ENCODE measurements at regions not wholly inside any gene's neighbourhood (a gene's known extent, or its start where the extent isn't known, plus 50 kb on each side); places are given as distances from the start of the nearest gene placed in this dataset.

GRCh38 chr11:109553284-109553683, 131.3 kb downstream of the C11orf87 start:
- no peak for TF ChIP-seq CTCF (IDR thresholded peaks at IDR 0.05)
- no peak for TF ChIP-seq EZH2phosphoT487 (IDR thresholded peaks at IDR 0.05)
